HEK293 (cell line): ENCODE measurements at regions not wholly inside any gene's neighbourhood (a gene's known extent, or its start where the extent isn't known, plus 50 kb on each side); places are given as distances from the start of the nearest gene placed in this dataset.

ENCODE experiments used
- CTCF ChIA-PET: fragments of 350-600 bp; formaldehyde crosslinking; extraction: SDS; loops from one replicate; lab custom pipeline; 2021; ENCODE audit warnings: antibody characterized with exemption; lab: Yijun Ruan, JAX
- POLR2A ChIA-PET: fragments of 300-600 bp; formaldehyde crosslinking; extraction: SDS; loops from one replicate; lab custom pipeline; 2020; ENCODE audit warnings: antibody characterized with exemption, inconsistent platforms; lab: Yijun Ruan, JAX
- H3K27ac ChIP-seq: fragments of 200-500 bp; sonication (Bioruptor generic); 2 replicates; pipeline ENCODE4 v1.5.1; 2014; ENCODE audit warnings: low read depth, low read length, control low read depth, inconsistent platforms; ENCODE audit errors: extremely low read depth
- H3K36me3 ChIP-seq, 2 experiments: fragments of 200-500 bp in 1 of 2; sonication (Bioruptor generic) in 1 of 2; 1 replicate in 1 of 2; 2 replicates in 1 of 2; pipeline ENCODE4 v1.5.1; 2014 to 2017; ENCODE audit warnings: inconsistent platforms in 2 of 2, low read length in 2 of 2; ENCODE audit not compliant: control insufficient read depth in 2 of 2, insufficient read depth in 1 of 2
- H3K4me1 ChIP-seq: fragments of 200-500 bp; sonication (Bioruptor generic); 2 replicates; pipeline ENCODE4 v1.5.1; 2014; ENCODE audit warnings: mild to moderate bottlenecking, low read length, inconsistent platforms; ENCODE audit not compliant: control insufficient read depth, insufficient read depth
- H3K4me3 ChIP-seq: 2 replicates; pipeline ENCODE4 v1.5.1; 2011; ENCODE audit warnings: low read depth, mild to moderate bottlenecking, control low read depth, low read length, moderate library complexity
- H3K9me3 ChIP-seq: fragments of 200-500 bp; sonication (Bioruptor generic); 2 replicates; pipeline ENCODE4 v1.5.1; 2014; ENCODE audit warnings: low read depth, low read length, inconsistent platforms; ENCODE audit not compliant: control insufficient read depth, insufficient read depth
- HOXA7 ChIP-seq: sonication (generic); formaldehyde crosslinking; IDR thresholded peaks from 2 replicates; pipeline ENCODE4 v1.8.1; 2022; ENCODE audit warnings: missing genetic modification reagents, borderline replicate concordance
- IKZF3 ChIP-seq: fragments of 450-650 bp; IDR thresholded peaks from 2 replicates; pipeline ENCODE4 v1.5.0; 2018; ENCODE audit warnings: missing biosample characterization, mild to moderate bottlenecking, missing genetic modification characterization, moderate library complexity
- ZNF155 ChIP-seq: fragments of 450-650 bp; formaldehyde crosslinking; IDR thresholded peaks from 2 replicates; pipeline ENCODE4 v1.5.1; 2016; ENCODE audit warnings: missing biosample characterization, missing genetic modification characterization
- ZNF239 ChIP-seq: fragments of 450-650 bp; formaldehyde crosslinking; IDR thresholded peaks from 2 replicates; pipeline ENCODE4 v1.5.1; 2016; ENCODE audit warnings: missing biosample characterization, missing genetic modification characterization
- ZNF510 ChIP-seq: fragments of 450-650 bp; formaldehyde crosslinking; IDR thresholded peaks from 2 replicates; pipeline ENCODE4 v1.5.1; 2018; ENCODE audit warnings: mild to moderate bottlenecking, missing genetic modification characterization, missing biosample characterization; ENCODE audit not compliant: insufficient replicate concordance
- ZNF624 ChIP-seq: fragments of 450-650 bp; formaldehyde crosslinking; IDR thresholded peaks from 2 replicates; pipeline ENCODE4 v1.5.1; 2017; ENCODE audit warnings: missing biosample characterization, missing genetic modification characterization
- ZNF654 ChIP-seq: fragments of 450-650 bp; formaldehyde crosslinking; IDR thresholded peaks from 2 replicates; pipeline ENCODE4 v1.5.1; 2016; ENCODE audit warnings: low read depth, missing biosample characterization, missing genetic modification characterization
- ZNF660 ChIP-seq: fragments of 450-650 bp; IDR thresholded peaks from 2 replicates; pipeline ENCODE4 v1.5.1; 2018; ENCODE audit warnings: missing biosample characterization, mild to moderate bottlenecking, missing genetic modification characterization
- ZNF747 ChIP-seq: fragments of 450-650 bp; formaldehyde crosslinking; IDR thresholded peaks from 2 replicates; pipeline ENCODE4 v1.5.1; 2016; ENCODE audit warnings: missing biosample characterization, missing genetic modification characterization
- TF ChIP-seq, protein P1 (sequence below): fragments of 450-650 bp; formaldehyde crosslinking; IDR thresholded peaks from 2 replicates; pipeline ENCODE4 v1.5.1; 2016; ENCODE audit warnings: missing biosample characterization, missing genetic modification characterization
- TF ChIP-seq, protein P2 (sequence below): fragments of 450-650 bp; formaldehyde crosslinking; IDR thresholded peaks from 2 replicates; pipeline ENCODE4 v1.5.1; 2016; ENCODE audit warnings: missing biosample characterization, missing genetic modification characterization, low read depth
- TF ChIP-seq, protein P3 (sequence below): fragments of 450-650 bp; IDR thresholded peaks from 2 replicates; pipeline ENCODE4 v1.5.1; 2018; ENCODE audit warnings: missing biosample characterization, mild to moderate bottlenecking, missing genetic modification characterization
- TF ChIP-seq, protein P4 (sequence below): fragments of 450-650 bp; formaldehyde crosslinking; IDR thresholded peaks from 2 replicates; pipeline ENCODE4 v1.5.1; 2016; ENCODE audit warnings: missing biosample characterization, missing genetic modification characterization, borderline replicate concordance
- TF ChIP-seq, protein P5 (sequence below): fragments of 450-650 bp; formaldehyde crosslinking; IDR thresholded peaks from 2 replicates; pipeline ENCODE4 v1.5.1; 2017; ENCODE audit warnings: missing biosample characterization, missing genetic modification characterization
- TF ChIP-seq, protein P6 (sequence below): fragments of 450-650 bp; formaldehyde crosslinking; IDR thresholded peaks from 2 replicates; pipeline ENCODE4 v1.5.1; 2016; ENCODE audit warnings: missing biosample characterization, missing genetic modification characterization

DNA sequence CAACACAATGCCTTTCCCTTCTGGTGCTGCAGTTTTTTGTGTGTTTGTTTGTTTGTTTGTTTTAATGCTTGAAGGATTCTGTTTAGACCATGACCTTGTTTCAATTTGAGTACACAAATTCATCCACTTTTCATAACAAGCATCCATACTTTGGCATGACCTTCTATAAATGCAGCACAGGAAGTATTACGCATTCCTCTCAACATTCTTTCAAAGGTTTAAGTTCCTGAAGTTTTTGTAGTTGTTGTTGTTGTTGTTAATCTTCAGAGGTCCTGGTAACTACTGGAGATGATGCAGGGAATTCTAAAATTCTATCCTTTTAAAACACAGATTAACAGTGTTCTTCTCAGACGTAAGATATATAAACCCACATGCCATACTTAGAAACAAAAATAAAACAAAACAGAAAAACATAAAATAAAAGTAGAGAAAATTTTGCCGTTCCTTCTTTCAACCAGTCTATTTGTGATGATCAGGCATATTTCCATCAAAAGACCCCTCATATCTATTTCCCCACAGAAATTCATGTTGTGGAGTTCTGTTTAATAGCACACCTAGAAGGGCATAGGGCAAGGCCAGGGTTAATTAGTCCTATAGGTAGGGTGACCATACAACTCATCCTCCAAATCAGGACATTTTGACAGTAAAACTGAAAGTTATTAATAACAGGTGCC is 529.9 kb downstream of the NOVA1 start:
- H3K9me3 ChIP-seq: no peaks in the 10 kb centered on the region
- TF ChIP-seq, protein P1, sequence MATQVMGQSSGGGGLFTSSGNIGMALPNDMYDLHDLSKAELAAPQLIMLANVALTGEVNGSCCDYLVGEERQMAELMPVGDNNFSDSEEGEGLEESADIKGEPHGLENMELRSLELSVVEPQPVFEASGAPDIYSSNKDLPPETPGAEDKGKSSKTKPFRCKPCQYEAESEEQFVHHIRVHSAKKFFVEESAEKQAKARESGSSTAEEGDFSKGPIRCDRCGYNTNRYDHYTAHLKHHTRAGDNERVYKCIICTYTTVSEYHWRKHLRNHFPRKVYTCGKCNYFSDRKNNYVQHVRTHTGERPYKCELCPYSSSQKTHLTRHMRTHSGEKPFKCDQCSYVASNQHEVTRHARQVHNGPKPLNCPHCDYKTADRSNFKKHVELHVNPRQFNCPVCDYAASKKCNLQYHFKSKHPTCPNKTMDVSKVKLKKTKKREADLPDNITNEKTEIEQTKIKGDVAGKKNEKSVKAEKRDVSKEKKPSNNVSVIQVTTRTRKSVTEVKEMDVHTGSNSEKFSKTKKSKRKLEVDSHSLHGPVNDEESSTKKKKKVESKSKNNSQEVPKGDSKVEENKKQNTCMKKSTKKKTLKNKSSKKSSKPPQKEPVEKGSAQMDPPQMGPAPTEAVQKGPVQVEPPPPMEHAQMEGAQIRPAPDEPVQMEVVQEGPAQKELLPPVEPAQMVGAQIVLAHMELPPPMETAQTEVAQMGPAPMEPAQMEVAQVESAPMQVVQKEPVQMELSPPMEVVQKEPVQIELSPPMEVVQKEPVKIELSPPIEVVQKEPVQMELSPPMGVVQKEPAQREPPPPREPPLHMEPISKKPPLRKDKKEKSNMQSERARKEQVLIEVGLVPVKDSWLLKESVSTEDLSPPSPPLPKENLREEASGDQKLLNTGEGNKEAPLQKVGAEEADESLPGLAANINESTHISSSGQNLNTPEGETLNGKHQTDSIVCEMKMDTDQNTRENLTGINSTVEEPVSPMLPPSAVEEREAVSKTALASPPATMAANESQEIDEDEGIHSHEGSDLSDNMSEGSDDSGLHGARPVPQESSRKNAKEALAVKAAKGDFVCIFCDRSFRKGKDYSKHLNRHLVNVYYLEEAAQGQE (tag by site-specific recombination): no peak
- TF ChIP-seq, protein P2, sequence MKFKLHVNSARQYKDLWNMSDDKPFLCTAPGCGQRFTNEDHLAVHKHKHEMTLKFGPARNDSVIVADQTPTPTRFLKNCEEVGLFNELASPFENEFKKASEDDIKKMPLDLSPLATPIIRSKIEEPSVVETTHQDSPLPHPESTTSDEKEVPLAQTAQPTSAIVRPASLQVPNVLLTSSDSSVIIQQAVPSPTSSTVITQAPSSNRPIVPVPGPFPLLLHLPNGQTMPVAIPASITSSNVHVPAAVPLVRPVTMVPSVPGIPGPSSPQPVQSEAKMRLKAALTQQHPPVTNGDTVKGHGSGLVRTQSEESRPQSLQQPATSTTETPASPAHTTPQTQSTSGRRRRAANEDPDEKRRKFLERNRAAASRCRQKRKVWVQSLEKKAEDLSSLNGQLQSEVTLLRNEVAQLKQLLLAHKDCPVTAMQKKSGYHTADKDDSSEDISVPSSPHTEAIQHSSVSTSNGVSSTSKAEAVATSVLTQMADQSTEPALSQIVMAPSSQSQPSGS (tag by site-specific recombination): no peak
- no peak for TF ChIP-seq ZNF660 (tag by site-specific recombination)
- no peaks in the 10 kb centered on the region for H3K36me3 ChIP-seq
- POLR2A ChIA-PET: no interaction called here
- H3K4me3 ChIP-seq: no peak overlapping the region
- CTCF ChIA-PET: no interaction called here
- no peaks in the 10 kb centered on the region for H3K4me1 ChIP-seq
- H3K27ac ChIP-seq: no peak overlapping the region

DNA sequence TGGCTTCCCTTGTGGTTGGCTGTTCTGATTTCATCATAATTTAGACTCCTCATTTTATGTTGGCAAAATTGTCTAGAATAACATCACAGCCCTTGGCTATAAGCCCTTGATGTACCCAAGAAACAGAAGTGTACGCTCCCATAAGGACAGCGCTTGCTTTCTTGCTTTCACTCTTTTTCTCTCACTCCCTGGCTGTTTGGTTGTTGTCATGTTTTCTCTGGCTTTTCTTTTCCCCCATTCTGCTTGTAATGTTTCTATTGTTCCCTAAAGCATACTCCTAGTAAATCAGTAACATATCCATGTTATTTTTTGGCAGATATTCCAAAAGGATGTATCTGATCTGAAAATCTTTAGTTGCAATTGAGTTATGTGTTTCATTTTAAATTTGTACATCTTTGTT is 530.5 kb downstream of the NOVA1 start:
- ChIA-PET CTCF (no interaction called here), POLR2A (no interaction called here)
- Histone ChIP-seq H3K4me3 (no peak overlapping the region), H3K27ac (no peak overlapping the region), H3K4me1 (no peaks in the 10 kb centered on the region), H3K9me3 (no peaks in the 10 kb centered on the region), H3K36me3 (no peaks in the 10 kb centered on the region)
- TF ChIP-seq ZNF747 (no peak), ZNF660 (tag by site-specific recombination) (no peak), HOXA7 (no peak), ZNF239 (tag by site-specific recombination) (no peak)

DNA sequence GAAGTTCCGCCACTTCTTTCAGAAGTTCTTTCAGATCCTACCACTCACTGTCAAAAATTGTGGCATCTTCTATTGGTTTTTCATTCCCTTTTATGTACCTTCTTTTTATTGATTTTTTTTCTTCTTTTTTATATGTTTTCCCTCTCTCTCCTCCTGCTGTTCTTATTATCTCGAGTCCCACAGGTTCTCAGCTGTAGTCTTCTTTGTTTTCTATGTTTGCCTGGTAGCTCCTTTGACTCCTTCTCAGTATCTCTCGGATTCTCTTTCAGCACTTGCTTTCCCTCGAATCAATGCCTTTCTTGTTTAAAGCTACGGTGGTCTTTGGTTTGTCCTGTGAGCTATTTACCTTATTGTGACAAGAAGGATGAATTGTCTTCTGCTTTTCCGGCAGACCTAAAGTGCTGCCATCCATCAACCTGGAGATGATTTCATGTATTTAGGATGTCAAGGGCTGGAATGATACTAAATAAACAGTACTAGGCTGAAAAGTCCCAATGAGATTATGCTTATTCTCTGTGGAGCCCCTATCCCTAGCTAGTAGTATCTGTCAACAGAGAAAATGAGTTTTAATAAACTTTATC is 541.7 kb downstream of the NOVA1 start:
- Histone ChIP-seq H3K27ac (no peak overlapping the region), H3K4me3 (no peak overlapping the region), H3K36me3 (no peaks in the 10 kb centered on the region), H3K4me1 (no peaks in the 10 kb centered on the region), H3K9me3 (no peaks in the 10 kb centered on the region)
- POLR2A ChIA-PET: no interaction called here
- CTCF ChIA-PET: no interaction called here
- TF ChIP-seq, protein P3, sequence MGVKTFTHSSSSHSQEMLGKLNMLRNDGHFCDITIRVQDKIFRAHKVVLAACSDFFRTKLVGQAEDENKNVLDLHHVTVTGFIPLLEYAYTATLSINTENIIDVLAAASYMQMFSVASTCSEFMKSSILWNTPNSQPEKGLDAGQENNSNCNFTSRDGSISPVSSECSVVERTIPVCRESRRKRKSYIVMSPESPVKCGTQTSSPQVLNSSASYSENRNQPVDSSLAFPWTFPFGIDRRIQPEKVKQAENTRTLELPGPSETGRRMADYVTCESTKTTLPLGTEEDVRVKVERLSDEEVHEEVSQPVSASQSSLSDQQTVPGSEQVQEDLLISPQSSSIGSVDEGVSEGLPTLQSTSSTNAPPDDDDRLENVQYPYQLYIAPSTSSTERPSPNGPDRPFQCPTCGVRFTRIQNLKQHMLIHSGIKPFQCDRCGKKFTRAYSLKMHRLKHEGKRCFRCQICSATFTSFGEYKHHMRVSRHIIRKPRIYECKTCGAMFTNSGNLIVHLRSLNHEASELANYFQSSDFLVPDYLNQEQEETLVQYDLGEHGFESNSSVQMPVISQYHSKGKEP (tag by site-specific recombination): no peak
- TF ChIP-seq ZNF654 (tag by site-specific recombination) (no peak), ZNF155 (tag by site-specific recombination) (no peak), IKZF3 (tag by site-specific recombination) (no peak), HOXA7 (no peak), ZNF624 (tag by site-specific recombination) (no peak), ZNF510 (tag by site-specific recombination) (no peak)
- TF ChIP-seq, protein P4, sequence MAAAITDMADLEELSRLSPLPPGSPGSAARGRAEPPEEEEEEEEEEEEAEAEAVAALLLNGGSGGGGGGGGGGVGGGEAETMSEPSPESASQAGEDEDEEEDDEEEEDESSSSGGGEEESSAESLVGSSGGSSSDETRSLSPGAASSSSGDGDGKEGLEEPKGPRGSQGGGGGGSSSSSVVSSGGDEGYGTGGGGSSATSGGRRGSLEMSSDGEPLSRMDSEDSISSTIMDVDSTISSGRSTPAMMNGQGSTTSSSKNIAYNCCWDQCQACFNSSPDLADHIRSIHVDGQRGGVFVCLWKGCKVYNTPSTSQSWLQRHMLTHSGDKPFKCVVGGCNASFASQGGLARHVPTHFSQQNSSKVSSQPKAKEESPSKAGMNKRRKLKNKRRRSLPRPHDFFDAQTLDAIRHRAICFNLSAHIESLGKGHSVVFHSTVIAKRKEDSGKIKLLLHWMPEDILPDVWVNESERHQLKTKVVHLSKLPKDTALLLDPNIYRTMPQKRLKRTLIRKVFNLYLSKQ (tag by site-specific recombination): no peak
- TF ChIP-seq, protein P5, sequence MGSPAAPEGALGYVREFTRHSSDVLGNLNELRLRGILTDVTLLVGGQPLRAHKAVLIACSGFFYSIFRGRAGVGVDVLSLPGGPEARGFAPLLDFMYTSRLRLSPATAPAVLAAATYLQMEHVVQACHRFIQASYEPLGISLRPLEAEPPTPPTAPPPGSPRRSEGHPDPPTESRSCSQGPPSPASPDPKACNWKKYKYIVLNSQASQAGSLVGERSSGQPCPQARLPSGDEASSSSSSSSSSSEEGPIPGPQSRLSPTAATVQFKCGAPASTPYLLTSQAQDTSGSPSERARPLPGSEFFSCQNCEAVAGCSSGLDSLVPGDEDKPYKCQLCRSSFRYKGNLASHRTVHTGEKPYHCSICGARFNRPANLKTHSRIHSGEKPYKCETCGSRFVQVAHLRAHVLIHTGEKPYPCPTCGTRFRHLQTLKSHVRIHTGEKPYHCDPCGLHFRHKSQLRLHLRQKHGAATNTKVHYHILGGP: no peak
- TF ChIP-seq, protein P6, sequence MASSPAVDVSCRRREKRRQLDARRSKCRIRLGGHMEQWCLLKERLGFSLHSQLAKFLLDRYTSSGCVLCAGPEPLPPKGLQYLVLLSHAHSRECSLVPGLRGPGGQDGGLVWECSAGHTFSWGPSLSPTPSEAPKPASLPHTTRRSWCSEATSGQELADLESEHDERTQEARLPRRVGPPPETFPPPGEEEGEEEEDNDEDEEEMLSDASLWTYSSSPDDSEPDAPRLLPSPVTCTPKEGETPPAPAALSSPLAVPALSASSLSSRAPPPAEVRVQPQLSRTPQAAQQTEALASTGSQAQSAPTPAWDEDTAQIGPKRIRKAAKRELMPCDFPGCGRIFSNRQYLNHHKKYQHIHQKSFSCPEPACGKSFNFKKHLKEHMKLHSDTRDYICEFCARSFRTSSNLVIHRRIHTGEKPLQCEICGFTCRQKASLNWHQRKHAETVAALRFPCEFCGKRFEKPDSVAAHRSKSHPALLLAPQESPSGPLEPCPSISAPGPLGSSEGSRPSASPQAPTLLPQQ: no peak
